HCT116 (cell line): ENCODE measurements at regions not wholly inside any gene's neighbourhood (a gene's known extent, or its start where the extent isn't known, plus 50 kb on each side); places are given as distances from the start of the nearest gene placed in this dataset.

Experiments used
- ATAC-seq: fragments of 200-7000 bp; cut with Tn5 transposase; 2 replicates; pipeline ENCODE4 v1.9.1; 2020; ENCODE audit warnings: mild to moderate bottlenecking, moderate library complexity
- BruUV-seq: library from RNA; stranded (reverse); fragments of 400-500 nt; replicated peaks from 2 replicates; lab custom pipeline; 2021; lab: Mats Ljungman, UMichigan
- CTCF ChIA-PET: fragments of 300-600 bp; sonication (Branson Sonifier 250); formaldehyde crosslinking; loops from one replicate; lab custom pipeline; 2021; ENCODE audit warnings: antibody characterized with exemption; lab: Charles Lee
- POLR2A ChIA-PET: fragments of 300-600, 350-600 bp; sonication (Branson Sonifier 250); formaldehyde crosslinking; loops from one replicate; lab custom pipeline; 2021; ENCODE audit warnings: antibody characterized with exemption; lab: Charles Lee
- RAD21 ChIA-PET, 2 experiments: fragments of 300-600 bp; sonication (Branson Sonifier 250); formaldehyde crosslinking; loops; one replicate each; lab custom pipeline; 2023; ENCODE audit warnings: low total read pairs in 2 of 2; ENCODE audit not compliant: uncharacterized antibody in 2 of 2, unreplicated experiment in 2 of 2, low non-redundant PET in 1 of 2; lab: Charles Lee
- DNase-seq: peaks from one replicate; pipeline ENCODE4 v3.0.0-alpha.2; 2010; ENCODE audit warnings: low read depth, low spot score
- H2AFZ ChIP-seq: fragments of 200-600 bp; shearing (Covaris generic), sonication (generic); 2 replicates; pipeline ENCODE4 v1.6.1; 2017; ENCODE audit warnings: low read depth, mixed run types, mixed read lengths, antibody characterized with exemption, low read length; ENCODE audit not compliant: poor library complexity, severe bottlenecking
- H3K27ac ChIP-seq: 2 replicates; pipeline ENCODE4 v1.5.1; 2012; ENCODE audit warnings: low read depth, low read length
- H3K27me3 ChIP-seq: fragments of 200-600 bp; sonication (generic); 2 replicates; pipeline ENCODE4 v1.6.1; 2016; ENCODE audit warnings: mixed run types, low read length, mixed read lengths; ENCODE audit not compliant: insufficient read depth
- H3K36me3 ChIP-seq, 2 experiments: fragments of 200-500 bp in 1 of 2; fragments of 200-600 bp in 1 of 2; sonication (Bioruptor generic) in 1 of 2; sonication (generic) in 1 of 2; 2 replicates each; pipeline versions ENCODE4 v1.5.1 to v1.6.1; 2014 to 2016; ENCODE audit warnings: low read length in 2 of 2, inconsistent platforms in 1 of 2, mixed read lengths in 1 of 2, mixed run types in 1 of 2; ENCODE audit not compliant: insufficient read depth in 2 of 2, control insufficient read depth in 1 of 2
- H3K4me1 ChIP-seq, 2 experiments: fragments of 200-600 bp in 1 of 2; sonication (generic) in 1 of 2; 2 replicates each; pipeline versions ENCODE4 v1.5.1 to v1.6.1; 2012 to 2017; ENCODE audit warnings: low read length in 2 of 2, inconsistent platforms in 1 of 2, mild to moderate bottlenecking in 1 of 2, mixed read lengths in 1 of 2, mixed run types in 1 of 2, moderate library complexity in 1 of 2; ENCODE audit not compliant: insufficient read depth in 2 of 2, control insufficient read depth in 1 of 2
- H3K4me2 ChIP-seq: fragments of 200-600 bp; sonication (generic); 2 replicates; pipeline ENCODE4 v1.6.1; 2017; ENCODE audit warnings: mixed run types, low read length, mixed read lengths
- H3K4me3 ChIP-seq, 2 experiments: fragments of 200-600 bp in 1 of 2; sonication (generic) in 1 of 2; replicated peaks in 1 of 2; 2 replicates each; pipeline ENCODE4 v1.5.1; 2011 to 2016; ENCODE audit warnings: low read length in 2 of 2, control low read depth in 1 of 2, low read depth in 1 of 2, mild to moderate bottlenecking in 1 of 2, mixed read lengths in 1 of 2, mixed run types in 1 of 2
- H3K79me2 ChIP-seq: fragments of 200-600 bp; sonication (generic); 2 replicates; pipeline ENCODE4 v1.6.1; 2017; ENCODE audit warnings: mild to moderate bottlenecking, mixed run types, low read length, moderate library complexity, mixed read lengths; ENCODE audit not compliant: insufficient read depth
- H3K9ac ChIP-seq: fragments of 200-600 bp; sonication (generic); 2 replicates; pipeline ENCODE4 v1.6.1; 2016; ENCODE audit warnings: low read length, mixed read lengths
- H3K9me2 ChIP-seq: fragments of 200-600 bp; sonication (generic), shearing (Covaris generic); 2 replicates; pipeline ENCODE4 v1.6.1; 2017; ENCODE audit warnings: mixed run types, mild to moderate bottlenecking, moderate library complexity; ENCODE audit not compliant: insufficient read depth
- H3K9me3 ChIP-seq, 2 experiments: fragments of 200-500 bp in 1 of 2; fragments of 200-600 bp in 1 of 2; sonication (Bioruptor generic) in 1 of 2; sonication (generic) in 1 of 2; 2 replicates each; pipeline ENCODE4 v1.6.1; 2014 to 2017; ENCODE audit warnings: low read length in 2 of 2, mixed read lengths in 2 of 2, inconsistent platforms in 1 of 2, low read depth in 1 of 2, mild to moderate bottlenecking in 1 of 2, mixed run types in 1 of 2, moderate library complexity in 1 of 2; ENCODE audit not compliant: control insufficient read depth in 1 of 2, insufficient read depth in 1 of 2
- H4K20me1 ChIP-seq: fragments of 200-600 bp; sonication (generic), shearing (Covaris generic); 2 replicates; pipeline ENCODE4 v1.6.1; 2017; ENCODE audit warnings: mixed run types, mild to moderate bottlenecking, moderate library complexity; ENCODE audit not compliant: insufficient read depth
- CEBPB ChIP-seq: IDR thresholded peaks from 2 replicates; pipeline ENCODE4 v1.6.1; 2012; ENCODE audit warnings: low read depth
- EGR1 ChIP-seq: IDR thresholded peaks from 2 replicates; pipeline ENCODE4 v1.6.1; 2012; ENCODE audit warnings: low read depth
- EZH2 ChIP-seq: fragments of 200-600 bp; sonication (generic); IDR thresholded peaks from 2 replicates; pipeline ENCODE4 v1.6.1; 2017; ENCODE audit warnings: antibody characterized with exemption, mixed run types
- EZH2phosphoT487 ChIP-seq: fragments of 200-600 bp; IDR thresholded peaks from 2 replicates; pipeline ENCODE4 v1.6.1; 2018; ENCODE audit warnings: antibody characterized with exemption, borderline replicate concordance
- JUND ChIP-seq: IDR thresholded peaks from 2 replicates; pipeline ENCODE4 v1.6.1; 2012
- SIN3A ChIP-seq: IDR thresholded peaks from 2 replicates; pipeline ENCODE4 v1.6.1; 2012; ENCODE audit warnings: low read depth
- SP1 ChIP-seq: IDR thresholded peaks from 2 replicates; pipeline ENCODE4 v1.6.1; 2012; ENCODE audit warnings: low read depth
- TCF7L2 ChIP-seq: IDR thresholded peaks from 2 replicates; pipeline ENCODE4 v1.7.0; 2011; ENCODE audit warnings: borderline replicate concordance, inconsistent platforms; ENCODE audit not compliant: insufficient read depth, insufficient read length; ENCODE audit errors: extremely low read depth
- ZBTB33 ChIP-seq: IDR thresholded peaks from 2 replicates; pipeline ENCODE4 v1.6.1; 2011; ENCODE audit warnings: mild to moderate bottlenecking, low read length, moderate library complexity; ENCODE audit not compliant: insufficient replicate concordance; ENCODE audit errors: extremely low read depth
- ZNF274 ChIP-seq: fragments of 200-500 bp; sonication (Bioruptor generic); IDR thresholded peaks from 2 replicates; pipeline ENCODE4 v1.6.1; 2014; ENCODE audit warnings: mild to moderate bottlenecking, low read depth, low read length, inconsistent platforms
- intact Hi-C: fragments of 100-400 bp; cut with micrococcal nuclease; formaldehyde crosslinking; loops from 2 replicates; pipeline ENCODE4 v1.10.0; 2022
- TF ChIP-seq, protein P1 (sequence below): IDR thresholded peaks from 2 replicates; pipeline ENCODE4 v1.6.1; 2012
- TF ChIP-seq, protein P2 (sequence below): IDR thresholded peaks from 2 replicates; pipeline ENCODE4 v1.6.1; 2012

- TF ChIP-seq ZNF274: no peak
- no peak for TF ChIP-seq EZH2phosphoT487
- TF ChIP-seq SIN3A: no peak
Measured at GRCh38 chr6:40196135-40196518, 261.9 kb upstream of the MOCS1 start (continued).

DNA sequence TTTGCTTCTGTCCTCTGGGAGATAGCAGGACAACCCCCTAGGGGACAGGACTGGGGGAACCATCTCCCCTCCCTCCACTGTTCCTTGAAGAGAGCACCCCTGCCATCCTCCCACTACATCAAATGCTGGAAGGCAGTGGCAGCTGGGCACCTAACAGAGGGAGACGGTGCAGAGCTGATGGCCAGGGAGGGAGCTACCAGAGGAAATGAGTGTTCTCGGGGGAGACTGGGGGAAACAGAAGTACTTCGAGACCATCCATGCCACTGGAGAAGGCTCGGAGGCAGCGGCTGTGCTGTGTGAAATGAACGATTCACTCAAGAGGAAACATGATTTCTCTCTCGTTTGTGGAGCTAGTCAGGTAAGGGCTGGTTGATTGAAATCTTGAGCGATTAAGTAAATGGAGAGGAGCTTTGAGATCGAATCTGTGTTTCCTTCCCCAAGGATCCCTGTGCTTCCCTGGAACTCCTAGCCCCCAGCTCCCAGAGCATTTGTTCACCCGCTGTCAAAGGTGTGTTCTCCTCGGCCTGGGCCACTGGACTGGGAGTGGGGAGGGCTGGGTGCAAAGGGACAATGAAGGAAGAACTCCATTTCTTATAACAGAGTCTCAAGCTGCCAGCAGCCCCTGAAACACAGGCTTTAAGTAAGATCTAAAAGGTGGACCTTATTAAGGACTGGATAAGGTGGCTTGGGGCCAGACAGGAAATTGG lies 261.3 kb upstream of the MOCS1 start:
- TF ChIP-seq, protein P1, sequence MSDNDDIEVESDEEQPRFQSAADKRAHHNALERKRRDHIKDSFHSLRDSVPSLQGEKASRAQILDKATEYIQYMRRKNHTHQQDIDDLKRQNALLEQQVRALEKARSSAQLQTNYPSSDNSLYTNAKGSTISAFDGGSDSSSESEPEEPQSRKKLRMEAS: no peak
- TF ChIP-seq, all 23 proteins: peak for 0
- ChIA-PET CTCF (no interaction called here), RAD21 (no interaction called here), POLR2A (no interaction called here)
- Histone ChIP-seq H3K4me3 (no peak overlapping the region), H4K20me1 (no peaks in the 10 kb centered on the region), H3K36me3 (no peaks in the 10 kb centered on the region), H3K4me2 (no peak overlapping the region), H3K9me3 (no peaks in the 10 kb centered on the region), H3K9me2 (no peaks in the 10 kb centered on the region), H3K27me3 (peaks cover 24% of the 10 kb centered on the region), H3K27ac (no peak overlapping the region), H3K9ac (no peak overlapping the region), H3K4me1 (no peaks in the 10 kb centered on the region), H3K79me2 (no peaks in the 10 kb centered on the region), H2AFZ (no peak overlapping the region)
- DNase-seq (no peak), ATAC-seq (no peak)
- no TSS peak for BruUV-seq
- intact Hi-C loops: no loop called here

DNA sequence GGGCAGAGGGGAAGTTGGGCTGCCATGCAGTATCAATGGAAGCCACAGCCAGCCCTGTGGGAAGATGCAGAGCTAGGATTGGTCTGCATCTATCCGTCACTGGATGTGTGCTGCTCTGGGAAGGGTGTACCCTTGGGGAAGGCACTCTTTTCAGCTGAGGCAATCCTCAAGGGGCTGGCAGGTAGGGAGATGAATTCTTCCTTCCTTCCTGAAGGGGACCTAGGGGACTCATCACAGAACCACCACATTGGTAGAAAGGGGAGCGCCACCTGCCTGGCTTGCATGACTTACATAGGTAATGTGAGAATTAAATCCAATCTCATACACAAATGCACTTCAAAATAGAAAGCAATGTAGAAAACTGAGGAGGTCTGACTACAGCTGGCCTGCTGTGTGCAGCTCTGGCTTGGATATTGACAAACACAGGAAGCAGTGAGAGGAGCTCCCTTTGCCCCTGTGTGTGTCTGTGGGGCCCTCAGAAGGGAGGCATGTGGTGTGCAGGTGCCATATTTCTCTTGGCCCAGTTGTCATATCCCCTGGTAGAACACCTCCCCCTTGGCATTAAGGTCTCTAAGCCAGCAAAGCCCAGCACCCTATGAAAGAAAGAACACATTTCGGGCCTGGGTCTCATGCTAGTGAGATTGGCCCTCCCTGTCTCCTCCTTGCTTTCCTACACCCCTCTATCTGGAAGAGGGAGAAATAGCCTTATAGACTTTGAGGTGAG lies 260.3 kb upstream of the MOCS1 start:
- H3K4me2 ChIP-seq: no peak overlapping the region
- H3K9ac ChIP-seq: no peak overlapping the region
- H2AFZ ChIP-seq: no peak overlapping the region
- intact Hi-C loops: no loop called here
- H3K27ac ChIP-seq: no peak overlapping the region
- POLR2A ChIA-PET: no interaction called here
- RAD21 ChIA-PET: no interaction called here
- H4K20me1 ChIP-seq: no peaks in the 10 kb centered on the region
- DNase-seq (no peak), ATAC-seq (no peak)
- BruUV-seq: no TSS peak
- no peak overlapping the region for H3K4me3 ChIP-seq
- CTCF ChIA-PET: no interaction called here
- no peaks in the 10 kb centered on the region for H3K79me2 ChIP-seq
- peaks cover 24% of the 10 kb centered on the region for H3K27me3 ChIP-seq
- no peaks in the 10 kb centered on the region for H3K9me3 ChIP-seq
- no peaks in the 10 kb centered on the region for H3K4me1 ChIP-seq
- H3K9me2 ChIP-seq: no peaks in the 10 kb centered on the region
- H3K36me3 ChIP-seq: no peaks in the 10 kb centered on the region
- TF ChIP-seq EZH2phosphoT487 (no peak), TCF7L2 (no peak), JUND (no peak), ZBTB33 (no peak), EZH2 (no peak), CEBPB (no peak), SP1 (no peak), EGR1 (no peak)
- TF ChIP-seq, protein P2, sequence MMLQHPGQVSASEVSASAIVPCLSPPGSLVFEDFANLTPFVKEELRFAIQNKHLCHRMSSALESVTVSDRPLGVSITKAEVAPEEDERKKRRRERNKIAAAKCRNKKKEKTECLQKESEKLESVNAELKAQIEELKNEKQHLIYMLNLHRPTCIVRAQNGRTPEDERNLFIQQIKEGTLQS: no peak
- TF ChIP-seq, protein P1: no peak
